ENCODE measurements at regions not wholly inside any gene's neighbourhood (a gene's known extent, or its start where the extent isn't known, plus 50 kb on each side); places are given as distances from the start of the nearest gene placed in this dataset.

GRCh38 chr5:171573451-171574225 is 154.2 kb downstream of the FGF18 start:
- Histone ChIP-seq H3K9ac (no peak overlapping the region), H3K4me1 (ENCODE audit: low read depth, poor library complexity, severe bottlenecking) (no peaks in the 10 kb centered on the region), H3K36me3 (ENCODE audit: insufficient read depth) (no peaks in the 10 kb centered on the region), H2AFZ (ENCODE audit: low read depth) (no peak overlapping the region), H3K79me2 (ENCODE audit: insufficient read depth, low read depth) (no peaks in the 10 kb centered on the region), H3K4me2 (no peak overlapping the region), H4K20me1 (ENCODE audit: insufficient read depth) (no peaks in the 10 kb centered on the region), H3K27me3 (ENCODE audit: insufficient read depth, low read depth) (no peaks in the 10 kb centered on the region), H3K27ac (no peak overlapping the region), H3K4me3 (IDR thresholded peaks at IDR 0.05; ENCODE audit: insufficient read depth, low read depth, low read length) (no peak overlapping the region)
- no peak for TF ChIP-seq CTCF (conservative IDR thresholded peaks at IDR 0.05; ENCODE audit: low read depth, low read length)

- Histone ChIP-seq H3K36me3 (ENCODE audit: insufficient read depth) (no peaks in the 10 kb centered on the region), H3K9ac (no peak overlapping the region), H3K4me1 (ENCODE audit: low read depth, poor library complexity, severe bottlenecking) (no peaks in the 10 kb centered on the region), H3K27ac (no peak overlapping the region), H2AFZ (ENCODE audit: low read depth) (no peak overlapping the region), H3K27me3 (ENCODE audit: insufficient read depth, low read depth) (no peaks in the 10 kb centered on the region), H3K4me3 (IDR thresholded peaks at IDR 0.05; ENCODE audit: insufficient read depth, low read depth, low read length) (no peak overlapping the region), H3K4me2 (no peak overlapping the region), H3K79me2 (ENCODE audit: insufficient read depth, low read depth) (no peaks in the 10 kb centered on the region), H4K20me1 (ENCODE audit: insufficient read depth) (no peaks in the 10 kb centered on the region)
- TF ChIP-seq CTCF (conservative IDR thresholded peaks at IDR 0.05; ENCODE audit: low read depth, low read length): no peak
These were observed 154.9 kb downstream of the FGF18 start for GRCh38 chr5:171574376-171574775.

- TF ChIP-seq CTCF (conservative IDR thresholded peaks at IDR 0.05; ENCODE audit: low read depth, low read length): no peak
- H3K36me3 ChIP-seq (ENCODE audit: insufficient read depth): no peaks in the 10 kb centered on the region
- H3K79me2 ChIP-seq (ENCODE audit: insufficient read depth, low read depth): no peaks in the 10 kb centered on the region
- H3K4me2 ChIP-seq: no peak overlapping the region
- no peak overlapping the region for H3K9ac ChIP-seq
- no peaks in the 10 kb centered on the region for H4K20me1 ChIP-seq (ENCODE audit: insufficient read depth)
- H3K27ac ChIP-seq: no peak overlapping the region
- H2AFZ ChIP-seq (ENCODE audit: low read depth): no peak overlapping the region
- no peaks in the 10 kb centered on the region for H3K4me1 ChIP-seq (ENCODE audit: low read depth, poor library complexity, severe bottlenecking)
- H3K27me3 ChIP-seq (ENCODE audit: insufficient read depth, low read depth): no peaks in the 10 kb centered on the region
- no peak overlapping the region for H3K4me3 ChIP-seq (IDR thresholded peaks at IDR 0.05; ENCODE audit: insufficient read depth, low read depth, low read length)
These were observed 155.9 kb downstream of the FGF18 start for GRCh38 chr5:171575386-171575785.

- no peaks in the 10 kb centered on the region for H3K27me3 ChIP-seq (ENCODE audit: insufficient read depth, low read depth)
- H4K20me1 ChIP-seq (ENCODE audit: insufficient read depth): no peaks in the 10 kb centered on the region
- H2AFZ ChIP-seq (ENCODE audit: low read depth): no peak overlapping the region
- H3K4me2 ChIP-seq: no peak overlapping the region
- no peak overlapping the region for H3K27ac ChIP-seq
- no peak overlapping the region for H3K4me3 ChIP-seq (IDR thresholded peaks at IDR 0.05; ENCODE audit: insufficient read depth, low read depth, low read length)
- no peaks in the 10 kb centered on the region for H3K79me2 ChIP-seq (ENCODE audit: insufficient read depth, low read depth)
- H3K9ac ChIP-seq: no peak overlapping the region
- TF ChIP-seq CTCF (conservative IDR thresholded peaks at IDR 0.05; ENCODE audit: low read depth, low read length): no peak
- H3K4me1 ChIP-seq (ENCODE audit: low read depth, poor library complexity, severe bottlenecking): no peaks in the 10 kb centered on the region
- H3K36me3 ChIP-seq (ENCODE audit: insufficient read depth): no peaks in the 10 kb centered on the region
These were observed 156.4 kb downstream of the FGF18 start for GRCh38 chr5:171575808-171576207.

Measured in KMS-11 (cell line).